HL-60/S4 treated with phorbol 12-myristate 13-acetate at 8.2 ng/mL for 4 days and 3 days (cell line): ENCODE measurements at regions not wholly inside any gene's neighbourhood (a gene's known extent, or its start where the extent isn't known, plus 50 kb on each side); places are given as distances from the start of the nearest gene placed in this dataset.

Source experiments
- in situ Hi-C: fragments of 300-500 bp; cut with MboI; formaldehyde crosslinking; loops from 2 replicates; pipeline ENCODE4 v1.15.0; 2022; ENCODE audit warnings: low sequenced_read_pairs

- in situ Hi-C loops = no loop called here
Observed at GRCh38 chr21:16287046-16287445, 557.3 kb downstream of the USP25 start.

GRCh38 chr21:16291296-16291695 is 561.5 kb downstream of the USP25 start:
- in situ Hi-C loops = no loop called here

- in situ Hi-C loops = no loop called here
Observed at GRCh38 chr21:16294128-16294527, 564.3 kb downstream of the USP25 start.

GRCh38 chr21:16302851-16303282 is 573.1 kb downstream of the USP25 start:
- in situ Hi-C loops = no loop called here

- in situ Hi-C loops = no loop called here
Observed at GRCh38 chr21:16304174-16305095, 574.7 kb downstream of the USP25 start.

- in situ Hi-C loops = no loop called here
Observed at GRCh38 chr21:16305686-16306085, 575.9 kb downstream of the USP25 start.

GRCh38 chr21:16307256-16307655 is 577.5 kb downstream of the USP25 start:
- in situ Hi-C loops = no loop called here

GRCh38 chr21:16308269-16308668 is 578.5 kb downstream of the USP25 start:
- in situ Hi-C loops = no loop called here

GRCh38 chr21:16309250-16309971 is 579.6 kb downstream of the USP25 start:
- in situ Hi-C loops = no loop called here

GRCh38 chr21:16310176-16310575 is 580.4 kb downstream of the USP25 start:
- in situ Hi-C loops = no loop called here

- in situ Hi-C loops = no loop called here
Observed at GRCh38 chr21:16311229-16311628, 581.4 kb downstream of the USP25 start.

GRCh38 chr21:16312321-16312720 is 582.5 kb downstream of the USP25 start:
- in situ Hi-C loops = no loop called here

GRCh38 chr21:16315223-16315622 is 585.4 kb downstream of the USP25 start:
- in situ Hi-C loops = no loop called here

GRCh38 chr21:16318651-16319300 is 589.0 kb downstream of the USP25 start:
- in situ Hi-C loops = no loop called here

GRCh38 chr21:16320110-16320509 is 590.3 kb downstream of the USP25 start:
- in situ Hi-C loops = no loop called here

- in situ Hi-C loops = no loop called here
Observed at GRCh38 chr21:16322454-16322853, 592.7 kb downstream of the USP25 start.

- in situ Hi-C loops = no loop called here
Observed at GRCh38 chr21:16323596-16323995, 593.8 kb downstream of the USP25 start.

GRCh38 chr21:16324630-16325029 is 594.8 kb downstream of the USP25 start:
- in situ Hi-C loops = loop anchor here (25.0 kb wide), 1 partner anchor 237 kb away; no protein-coding TSS in a partner anchor

GRCh38 chr21:16330082-16330907 is 600.5 kb downstream of the USP25 start:
- in situ Hi-C loops = loop anchor here (25.0 kb wide), 1 partner anchor 243 kb away; no protein-coding TSS in a partner anchor

- in situ Hi-C loops = loop anchor here (25.0 kb wide), 1 partner anchor 244 kb away; no protein-coding TSS in a partner anchor
Observed at GRCh38 chr21:16330908-16331268, 601.1 kb downstream of the USP25 start.
